GM12891 (cell line): ENCODE measurements at regions not wholly inside any gene's neighbourhood (a gene's known extent, or its start where the extent isn't known, plus 50 kb on each side); places are given as distances from the start of the nearest gene placed in this dataset.
"Not testable (repeated sequence)": the region's sequence is repeated elsewhere in the genome, so short reads cannot be mapped to it uniquely, and the experiment has no call there.

Source experiments
- DNase-seq: peaks from one replicate; pipeline ENCODE4 v3.0.0; 2011; ENCODE audit warnings: low spot score; ENCODE audit not compliant: insufficient read length
- FAIRE-seq: peaks from 2 replicates; lab custom pipeline; 2011; peaks lifted over from hg19 to GRCh38; lab: Jason Lieb, UNC
- PAX5 ChIP-seq: IDR thresholded peaks from 2 replicates; pipeline ENCODE4 v1.6.1; 2011; ENCODE audit warnings: low read length, moderate library complexity, mild to moderate bottlenecking; ENCODE audit not compliant: insufficient read depth, severe bottlenecking
- POLR2A ChIP-seq: IDR thresholded peaks from 2 replicates; pipeline ENCODE4 v1.6.1; 2011; ENCODE audit warnings: low read depth, low read length, control low read depth
- POLR2AphosphoS5 ChIP-seq: IDR thresholded peaks from 2 replicates; pipeline ENCODE4 v1.6.1; 2011; ENCODE audit warnings: low read depth, low read length, control low read depth
- POU2F2 ChIP-seq: IDR thresholded peaks from 2 replicates; pipeline ENCODE4 v1.6.1; 2011; ENCODE audit warnings: low read depth, mild to moderate bottlenecking, control low read depth, low read length, moderate library complexity
- SPI1 ChIP-seq: IDR thresholded peaks from 2 replicates; pipeline ENCODE4 v1.6.1; 2011; ENCODE audit warnings: low read depth, low read length, control low read depth
- TAF1 ChIP-seq: IDR thresholded peaks from 2 replicates; pipeline ENCODE4 v1.6.1; 2011; ENCODE audit warnings: low read depth, low read length, control low read depth

DNA sequence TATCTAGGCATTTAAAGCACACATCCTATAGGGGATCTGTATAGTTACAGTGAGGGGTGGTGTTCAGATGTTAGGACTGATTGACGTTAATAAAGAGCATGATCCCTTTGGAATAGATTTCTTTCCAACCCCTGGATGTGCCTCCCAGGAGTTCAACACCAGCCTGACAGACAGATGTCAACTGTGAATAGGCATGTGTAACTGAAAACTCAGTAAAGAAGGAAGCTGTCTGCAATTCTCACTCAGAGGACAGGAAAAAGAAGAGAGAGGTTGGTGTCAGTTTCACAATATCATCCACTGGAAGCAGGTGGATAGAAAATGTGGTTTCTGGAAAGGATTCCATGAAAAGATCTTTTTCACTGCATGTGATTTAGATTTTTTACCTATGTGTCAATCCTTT, 396.3 kb downstream of the NSUN3 start:
- DNase-seq (no peak), FAIRE-seq (no peak)
- no peak for TF ChIP-seq SPI1
- TF ChIP-seq POLR2AphosphoS5: no peak
- no peak for TF ChIP-seq PAX5
- no peak for TF ChIP-seq TAF1
- TF ChIP-seq POU2F2: no peak
- TF ChIP-seq POLR2A: no peak

DNA sequence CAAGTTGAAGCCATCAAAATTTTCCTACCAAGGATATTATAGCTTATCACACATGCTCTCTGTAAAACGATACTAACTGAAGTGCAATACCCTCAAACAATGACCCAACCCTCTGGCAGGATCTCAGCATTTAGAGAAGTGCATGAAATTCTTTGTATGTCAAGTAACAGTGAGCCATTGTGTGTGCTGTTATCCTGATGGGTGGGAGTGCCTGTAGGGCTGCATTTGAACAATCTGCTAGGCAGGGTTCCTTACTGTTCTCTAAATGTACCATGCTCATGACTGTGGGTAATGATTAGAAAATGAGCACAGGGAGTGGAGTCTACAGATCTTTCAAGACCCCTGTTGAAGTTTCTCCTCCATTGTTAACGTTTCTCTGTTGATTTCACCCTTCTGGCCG, 398.1 kb downstream of the NSUN3 start:
- no peak for TF ChIP-seq POLR2AphosphoS5
- no peak for TF ChIP-seq POLR2A
- TF ChIP-seq TAF1: no peak
- no peak for TF ChIP-seq PAX5
- no peak for TF ChIP-seq POU2F2
- no peak for TF ChIP-seq SPI1
- DNase-seq (no peak), FAIRE-seq (no peak)

DNA sequence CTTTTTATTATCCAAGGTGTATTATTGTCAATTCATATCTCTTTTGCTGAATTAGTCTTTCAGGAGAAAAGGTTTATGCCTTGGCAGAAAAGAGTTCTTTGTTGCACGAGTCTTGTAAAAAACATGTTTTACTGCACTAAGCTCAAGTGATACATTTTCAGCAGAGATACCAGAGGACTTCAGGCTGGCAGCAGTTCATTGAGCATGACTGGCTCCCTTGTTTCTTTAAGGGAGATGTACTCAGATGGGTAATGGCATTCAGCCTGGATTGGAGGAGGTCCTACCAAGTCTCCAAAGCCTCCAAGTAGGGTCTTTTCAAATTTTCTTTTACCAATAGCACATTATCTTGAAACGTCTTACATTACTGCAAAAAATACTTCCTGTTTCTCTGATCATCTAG, 400.1 kb downstream of the NSUN3 start:
- no peak for FAIRE-seq
- TF ChIP-seq PAX5 (no peak), POLR2A (no peak), TAF1 (no peak), POU2F2 (no peak), SPI1 (no peak), POLR2AphosphoS5 (no peak)
- DNase-seq: no peak

DNA sequence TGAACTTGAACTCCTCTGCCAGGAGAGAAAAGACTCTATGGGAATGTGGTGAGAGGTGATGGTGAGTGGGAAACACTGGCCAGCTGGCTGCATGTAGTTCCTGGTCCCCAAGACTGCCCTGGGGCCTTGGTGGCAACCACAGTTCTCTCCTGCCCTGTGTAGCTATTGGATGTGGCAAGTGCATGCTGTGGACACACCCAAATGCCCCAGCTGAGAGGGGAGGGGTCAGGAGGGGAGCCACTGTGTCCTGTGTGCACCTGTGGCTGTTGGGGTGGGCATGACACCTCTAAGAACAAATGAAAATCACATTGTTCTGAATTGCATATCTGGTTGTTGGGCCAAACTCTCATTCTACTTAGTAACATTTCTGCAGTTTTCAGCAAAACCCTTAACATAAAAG, 409.6 kb downstream of the NSUN3 start:
- no peak for DNase-seq
- TF ChIP-seq TAF1 (no peak), POLR2A (no peak), POU2F2 (no peak), PAX5 (no peak), SPI1 (no peak), POLR2AphosphoS5 (no peak)
- no peak for FAIRE-seq

DNA sequence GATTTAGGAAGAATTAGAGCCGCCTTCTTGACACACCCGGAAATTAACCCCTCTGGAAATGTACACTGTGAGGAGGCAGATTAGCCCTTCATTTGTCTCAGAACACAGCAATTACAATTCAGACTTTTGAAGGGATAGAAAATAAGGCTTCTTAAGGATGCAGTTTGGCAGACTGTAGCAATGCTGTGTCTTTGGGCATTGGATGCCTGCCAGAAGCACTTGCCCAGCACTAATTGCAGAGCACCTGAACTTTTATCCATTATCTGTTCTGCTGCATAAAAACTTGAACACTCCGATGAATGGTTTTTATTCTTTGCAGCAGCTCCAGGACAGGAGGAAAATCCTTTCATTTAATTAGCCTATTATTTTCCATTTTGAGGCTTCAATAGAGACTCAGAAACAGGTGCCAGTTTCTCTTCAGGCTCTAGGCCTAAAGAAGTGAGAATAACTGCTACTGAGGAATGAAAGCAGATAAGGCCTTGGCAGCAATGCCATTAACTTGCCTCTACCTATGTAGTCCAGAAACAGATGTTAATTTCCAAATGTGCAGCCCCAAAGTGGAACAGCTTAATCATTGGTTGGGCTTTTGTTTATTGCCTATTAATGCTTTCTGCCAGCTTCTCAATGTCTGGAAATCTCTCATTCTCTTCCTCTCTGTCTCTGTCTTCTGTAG, 418.5 kb downstream of the NSUN3 start:
- no peak for TF ChIP-seq POLR2A
- TF ChIP-seq POLR2AphosphoS5: no peak
- no peak for TF ChIP-seq SPI1
- no peak for TF ChIP-seq PAX5
- TF ChIP-seq TAF1: no peak
- no peak for TF ChIP-seq POU2F2
- FAIRE-seq (no peak), DNase-seq (no peak)

DNA sequence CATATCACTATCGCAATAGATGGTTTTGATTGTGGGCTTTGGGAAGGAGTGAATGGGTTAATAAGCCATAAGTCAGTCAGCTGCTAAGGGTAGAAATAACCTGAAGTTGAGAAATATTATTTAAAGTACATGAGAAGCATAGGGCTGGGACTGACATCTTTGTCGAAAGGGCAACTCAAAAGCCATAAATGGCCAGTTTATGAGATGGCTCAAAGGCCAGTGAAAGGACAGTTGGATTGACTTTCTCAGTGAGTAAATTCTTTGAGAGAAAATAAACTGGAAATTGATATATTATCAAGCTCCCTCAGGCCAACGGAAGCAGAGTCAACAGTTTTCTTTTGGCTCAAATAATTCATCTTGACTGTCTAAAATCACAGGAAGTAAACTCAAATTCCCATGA, 419.8 kb downstream of the NSUN3 start:
- FAIRE-seq: no peak
- TF ChIP-seq POLR2AphosphoS5: no peak
- no peak for TF ChIP-seq POU2F2
- TF ChIP-seq POLR2A: no peak
- DNase-seq: no peak

DNA sequence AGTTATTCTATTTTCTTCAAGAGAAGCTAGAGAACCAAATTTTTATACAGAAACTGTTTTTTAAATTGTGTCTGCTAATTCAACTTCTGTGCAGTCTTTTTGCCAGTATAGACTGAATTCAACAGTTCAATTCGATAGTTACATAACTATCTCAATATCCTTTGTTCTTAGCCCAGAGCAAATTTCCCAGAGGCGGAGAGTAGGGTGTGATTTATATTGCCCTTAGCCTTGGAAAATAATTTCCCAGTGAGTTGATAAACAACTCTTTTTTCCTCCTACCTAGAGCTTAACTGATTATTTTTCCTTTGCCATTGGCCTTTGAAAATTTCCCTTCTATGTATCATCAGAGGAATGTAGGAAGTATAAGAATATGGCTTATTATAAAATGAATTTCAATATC, 420.5 kb downstream of the NSUN3 start:
- no peak for DNase-seq
- no peak for FAIRE-seq
- TF ChIP-seq POLR2AphosphoS5 (no peak), TAF1 (no peak), POLR2A (no peak), SPI1 (no peak), PAX5 (no peak), POU2F2 (no peak)

DNA sequence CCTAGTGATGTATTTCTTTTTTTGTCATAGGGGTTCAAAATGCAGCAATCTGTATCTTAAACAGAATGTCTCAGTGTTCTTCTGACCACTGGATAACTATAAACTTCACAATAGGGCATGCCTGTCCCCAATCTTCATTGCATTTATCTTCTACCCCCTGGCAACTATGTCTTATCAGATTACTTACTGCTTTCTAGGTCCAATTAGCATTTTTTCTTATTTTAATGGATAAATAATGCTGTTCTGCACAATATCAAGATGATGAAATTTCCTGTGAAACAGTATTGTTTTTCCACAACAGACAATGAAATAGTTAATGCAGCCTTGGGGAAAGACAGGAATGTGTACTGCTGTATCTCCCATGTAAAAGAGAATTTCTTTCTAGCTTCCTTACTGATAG, 432.1 kb downstream of the NSUN3 start:
- DNase-seq: no peak
- no peak for TF ChIP-seq PAX5
- no peak for TF ChIP-seq POU2F2
- TF ChIP-seq SPI1: no peak
- no peak for TF ChIP-seq POLR2AphosphoS5
- no peak for TF ChIP-seq TAF1
- no peak for TF ChIP-seq POLR2A
- FAIRE-seq: no peak

DNA sequence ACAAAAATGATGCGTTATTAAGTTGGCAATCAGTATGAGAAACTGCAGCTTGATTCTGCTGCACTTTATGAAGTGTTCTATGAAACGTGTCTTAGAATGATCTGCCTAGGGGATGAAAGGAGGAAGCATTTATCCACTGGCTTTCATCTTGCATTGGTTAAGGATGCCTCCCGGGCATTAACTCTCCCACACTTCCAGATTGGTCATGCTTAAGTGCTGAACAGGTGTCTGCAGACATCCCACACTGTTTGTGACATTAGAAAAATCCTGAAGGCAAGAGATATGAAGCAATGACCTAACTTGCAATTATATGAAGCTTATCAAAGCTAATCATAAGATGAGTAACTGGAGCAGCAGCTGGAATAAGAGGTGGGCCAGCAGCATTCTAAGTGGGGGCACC, 437.3 kb downstream of the NSUN3 start:
- TF ChIP-seq PAX5: no peak
- no peak for TF ChIP-seq SPI1
- no peak for TF ChIP-seq POU2F2
- no peak for TF ChIP-seq TAF1
- TF ChIP-seq POLR2A: no peak
- TF ChIP-seq POLR2AphosphoS5: no peak
- FAIRE-seq (no peak), DNase-seq (no peak)

DNA sequence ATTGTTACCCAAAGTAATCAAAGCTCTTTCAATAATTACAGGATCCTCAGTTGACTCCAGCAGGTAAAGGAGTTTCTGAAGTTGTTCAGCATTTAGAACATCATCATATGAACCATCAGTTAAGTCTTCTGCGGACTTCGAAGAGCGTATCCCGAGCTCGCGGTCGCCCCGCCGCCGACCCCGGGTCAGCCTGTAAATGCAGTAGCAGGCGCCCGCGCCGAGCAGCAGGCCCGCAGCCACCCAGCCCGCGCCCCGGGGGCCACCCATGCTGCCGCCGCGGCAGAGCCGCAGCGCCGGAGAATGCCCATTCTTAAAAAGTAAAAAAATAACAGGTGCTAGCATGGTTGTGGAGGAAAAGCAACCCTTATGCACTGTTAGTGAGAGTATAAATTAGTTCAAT, 444.5 kb downstream of the NSUN3 start:
- not testable (repeated sequence) for DNase-seq, FAIRE-seq
